GM21786 (cell line): ENCODE measurements at regions not wholly inside any gene's neighbourhood (a gene's known extent, or its start where the extent isn't known, plus 50 kb on each side); places are given as distances from the start of the nearest gene placed in this dataset.
"Not testable (repeated sequence)": the region's sequence is repeated elsewhere in the genome, so short reads cannot be mapped to it uniquely, and the experiment has no call there.

Source experiments
- ATAC-seq: cut with Tn5 transposase; IDR thresholded peaks from one replicate; pipeline ENCODE4 v1.9.1; 2021; ENCODE audit not compliant: unreplicated experiment

GRCh38 chr7:49596701-49597491 lies 176.5 kb upstream of the VWC2 start:
- no peak for ATAC-seq

DNA sequence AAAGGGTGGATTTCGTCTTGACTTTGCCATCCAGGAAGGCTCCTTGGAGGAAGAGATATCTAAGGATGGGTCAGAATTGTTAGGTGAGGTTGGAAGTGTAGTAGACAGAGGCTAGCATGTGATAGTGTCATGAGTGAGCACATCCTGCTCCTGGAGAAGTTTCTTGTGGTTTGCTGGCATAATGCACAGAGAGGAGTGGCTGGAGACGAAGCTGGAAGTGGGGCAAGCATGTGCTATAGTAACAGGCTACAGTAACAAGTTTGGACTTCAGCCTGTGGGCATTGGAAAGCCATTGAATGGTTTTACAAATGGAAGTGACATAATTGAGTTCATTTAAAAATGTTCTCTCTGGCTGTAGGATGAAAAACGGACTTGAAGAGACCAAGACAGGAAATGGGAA lies 175.6 kb upstream of the VWC2 start:
- no peak for ATAC-seq

DNA sequence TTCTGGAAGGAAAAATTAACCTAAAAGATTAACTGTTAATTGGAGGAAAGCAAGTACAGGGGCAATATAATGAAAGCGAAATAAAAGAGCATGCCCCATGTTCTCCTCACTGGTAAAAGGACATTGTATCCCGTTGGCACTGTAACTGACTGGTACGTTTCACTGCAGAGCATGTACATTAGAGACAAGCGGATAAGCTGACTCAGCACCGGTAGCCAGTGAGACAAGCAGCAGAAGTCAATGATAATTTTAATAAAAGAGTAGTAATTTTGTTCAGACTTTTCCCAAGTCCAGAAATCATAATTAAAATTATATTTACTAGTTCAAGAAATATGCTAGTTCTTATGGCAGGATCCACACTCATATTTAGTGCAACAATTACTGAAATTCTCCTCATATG lies 161.5 kb upstream of the VWC2 start:
- ATAC-seq = no peak

DNA sequence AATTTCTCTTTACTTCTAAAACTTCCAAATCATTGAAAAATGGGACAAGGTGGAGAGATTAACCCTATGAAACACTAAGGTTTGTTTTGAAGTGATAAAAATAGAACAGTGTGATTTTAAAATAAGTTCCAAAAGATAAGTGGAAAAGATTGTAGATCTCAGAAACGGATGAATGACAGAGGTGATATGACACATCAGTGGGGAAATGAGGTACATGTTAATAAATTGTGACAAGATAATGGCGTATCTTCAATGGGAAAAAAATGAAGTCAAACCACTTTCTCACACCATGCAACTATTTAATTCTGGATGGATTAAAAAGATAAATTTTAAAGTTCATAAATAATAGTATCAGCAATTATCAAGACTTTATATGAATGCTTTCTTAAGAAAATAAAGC lies 159.7 kb upstream of the VWC2 start:
- ATAC-seq = no peak

GRCh38 chr7:49614974-49615373 lies 158.5 kb upstream of the VWC2 start:
- not testable (repeated sequence) for ATAC-seq

DNA sequence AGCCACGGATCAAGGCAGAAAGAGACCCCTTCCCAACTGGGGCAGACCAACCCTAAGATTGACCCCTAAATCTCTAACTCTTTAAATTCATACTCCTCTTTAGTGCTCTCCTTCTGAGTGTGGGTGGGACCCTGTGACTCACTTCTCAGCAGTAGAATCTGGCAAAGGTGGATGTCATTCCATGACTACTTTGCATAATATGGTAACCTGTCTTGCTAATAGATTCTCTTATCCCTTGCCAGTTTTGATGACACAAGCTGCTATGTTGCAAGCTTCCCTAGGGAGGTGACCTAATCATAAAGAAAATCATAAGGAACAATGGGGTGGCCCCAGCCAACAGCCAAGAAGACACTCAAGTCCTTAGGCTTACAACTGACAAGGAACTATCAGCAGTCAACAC lies 155.4 kb upstream of the VWC2 start:
- ATAC-seq = no peak

- no peak for ATAC-seq
Measured at GRCh38 chr7:49623943-49624342, 149.5 kb upstream of the VWC2 start.

- ATAC-seq = no peak
Measured at GRCh38 chr7:49624611-49625010, 148.8 kb upstream of the VWC2 start.

GRCh38 chr7:49630513-49630912 lies 142.9 kb upstream of the VWC2 start:
- no peak for ATAC-seq

- ATAC-seq = no peak
Measured at GRCh38 chr7:49631071-49631815, 142.2 kb upstream of the VWC2 start.

DNA sequence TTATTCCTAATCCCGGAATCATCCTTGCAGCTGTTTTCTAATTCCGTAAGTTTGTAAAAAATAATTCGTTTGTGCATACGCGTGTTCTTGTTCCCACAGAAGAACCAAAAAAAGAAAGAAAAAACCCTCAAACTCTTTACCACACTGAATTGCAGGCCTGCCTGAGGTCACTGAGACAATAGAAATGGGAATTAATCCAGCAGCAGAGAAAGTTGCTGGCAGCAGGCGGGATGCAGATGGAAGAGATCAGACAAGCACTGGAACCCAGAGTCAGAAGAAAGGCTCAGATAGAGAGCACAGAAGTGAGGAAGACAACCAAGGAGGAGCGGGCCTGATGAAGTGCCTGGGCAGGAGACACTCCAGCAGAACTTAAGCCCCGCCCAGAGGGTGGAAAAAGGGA lies 141.5 kb upstream of the VWC2 start:
- no peak for ATAC-seq

DNA sequence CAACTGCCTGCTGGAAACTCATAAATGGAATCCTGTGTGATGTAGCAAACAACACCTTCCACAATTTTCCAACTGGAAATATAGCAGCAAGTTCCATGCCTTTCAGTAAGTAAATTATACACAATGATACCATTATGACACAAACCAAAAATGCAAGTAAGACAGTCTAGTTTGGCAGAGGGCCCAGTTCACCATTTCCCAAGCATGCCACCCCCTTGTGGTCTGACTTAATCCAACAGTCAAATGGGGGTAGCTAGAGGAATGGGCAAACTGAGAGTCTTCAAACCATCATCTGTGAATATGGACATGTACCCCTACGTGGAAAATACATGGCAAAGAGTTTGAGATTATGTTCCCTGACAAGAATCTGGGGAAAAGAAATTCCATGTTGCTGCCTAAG lies 137.6 kb upstream of the VWC2 start:
- ATAC-seq = no peak

DNA sequence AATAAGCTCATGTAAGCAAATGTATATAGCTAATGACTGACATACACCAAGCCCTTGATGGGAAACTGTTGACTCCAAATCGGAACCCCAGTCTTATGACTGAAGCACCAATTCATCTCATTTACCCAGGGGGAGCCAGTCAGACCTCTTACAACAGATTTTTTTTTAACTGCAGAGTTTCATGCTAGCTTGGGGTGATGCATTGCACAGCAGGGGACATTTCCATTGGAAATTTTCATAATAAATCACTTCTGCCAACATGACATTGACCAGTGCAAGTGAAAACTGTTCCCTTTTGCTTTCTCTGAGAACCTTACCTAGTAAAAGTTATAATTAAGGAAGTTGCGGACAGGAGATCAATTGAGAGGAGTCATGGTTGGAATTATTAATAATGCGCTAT lies 137.0 kb upstream of the VWC2 start:
- no peak for ATAC-seq

DNA sequence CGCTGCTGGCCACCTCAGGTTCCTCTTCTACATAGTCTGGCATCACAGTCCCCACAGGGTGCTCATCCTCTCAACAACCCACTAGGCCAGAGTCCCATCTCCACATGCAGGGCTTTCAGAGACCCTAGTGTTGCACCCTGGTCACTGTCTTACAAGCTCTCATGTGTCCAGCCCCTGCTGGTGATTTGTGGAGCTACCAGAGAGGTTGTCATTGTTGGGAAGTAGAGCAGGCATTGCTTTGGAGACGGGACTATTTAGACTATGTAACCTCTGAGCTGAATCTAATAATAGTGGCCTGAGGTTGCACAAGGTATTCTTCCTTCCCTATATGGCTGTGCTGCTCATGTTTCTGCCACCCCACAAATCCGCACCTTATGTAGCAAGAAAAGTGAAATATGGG lies 135.3 kb upstream of the VWC2 start:
- ATAC-seq = no peak

DNA sequence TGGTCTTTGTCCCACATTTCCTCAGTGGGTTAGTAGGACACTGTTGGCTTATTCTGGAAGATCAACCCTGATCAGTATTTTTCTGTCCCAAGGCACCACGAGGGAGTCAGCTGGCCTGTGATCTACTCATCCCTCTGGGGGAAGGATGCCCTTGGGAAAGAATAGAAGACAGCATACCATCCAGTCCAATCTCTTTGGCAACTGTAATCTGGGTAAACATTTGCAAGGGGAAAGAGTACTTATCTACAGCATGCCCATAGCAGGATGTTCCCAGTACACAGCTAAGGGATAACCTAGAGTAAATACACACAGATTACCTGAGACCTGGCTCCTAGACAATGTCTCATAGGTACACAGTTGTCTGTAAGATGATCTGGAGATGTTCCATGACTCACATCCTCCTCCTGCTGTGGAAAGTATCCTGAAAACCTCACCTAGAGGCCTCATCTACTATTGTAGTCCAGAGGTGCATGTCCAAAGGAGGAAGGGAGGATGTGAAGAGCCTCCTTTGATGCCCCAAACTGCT lies 134.3 kb upstream of the VWC2 start:
- ATAC-seq = no peak

GRCh38 chr7:49639808-49640207 lies 133.6 kb upstream of the VWC2 start:
- ATAC-seq = no peak

- no peak for ATAC-seq
Measured at GRCh38 chr7:49643321-49643720, 130.1 kb upstream of the VWC2 start.

- no peak for ATAC-seq
Measured at GRCh38 chr7:49643736-49644135, 129.7 kb upstream of the VWC2 start.

GRCh38 chr7:49644396-49645166 lies 128.9 kb upstream of the VWC2 start:
- ATAC-seq = no peak

DNA sequence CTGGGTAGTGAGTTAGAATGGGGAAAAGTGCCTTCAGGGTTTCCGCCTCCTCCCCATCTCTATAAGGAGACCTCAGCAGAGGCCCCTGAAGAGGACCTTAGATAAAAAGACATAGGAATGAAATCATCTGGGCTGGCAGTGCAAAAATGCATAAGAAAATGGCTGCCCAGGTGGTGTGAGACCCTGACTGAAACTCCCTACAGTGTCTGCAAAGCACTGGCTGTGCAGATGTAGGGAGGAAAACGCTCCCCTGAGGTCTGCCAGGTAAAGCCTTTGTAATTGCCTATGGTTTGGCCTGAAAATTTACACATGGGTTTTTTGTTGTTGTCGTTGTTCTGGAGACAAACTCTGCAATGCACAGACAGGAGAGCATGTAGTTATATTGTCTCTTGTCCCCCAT lies 128.1 kb upstream of the VWC2 start:
- no peak for ATAC-seq

DNA sequence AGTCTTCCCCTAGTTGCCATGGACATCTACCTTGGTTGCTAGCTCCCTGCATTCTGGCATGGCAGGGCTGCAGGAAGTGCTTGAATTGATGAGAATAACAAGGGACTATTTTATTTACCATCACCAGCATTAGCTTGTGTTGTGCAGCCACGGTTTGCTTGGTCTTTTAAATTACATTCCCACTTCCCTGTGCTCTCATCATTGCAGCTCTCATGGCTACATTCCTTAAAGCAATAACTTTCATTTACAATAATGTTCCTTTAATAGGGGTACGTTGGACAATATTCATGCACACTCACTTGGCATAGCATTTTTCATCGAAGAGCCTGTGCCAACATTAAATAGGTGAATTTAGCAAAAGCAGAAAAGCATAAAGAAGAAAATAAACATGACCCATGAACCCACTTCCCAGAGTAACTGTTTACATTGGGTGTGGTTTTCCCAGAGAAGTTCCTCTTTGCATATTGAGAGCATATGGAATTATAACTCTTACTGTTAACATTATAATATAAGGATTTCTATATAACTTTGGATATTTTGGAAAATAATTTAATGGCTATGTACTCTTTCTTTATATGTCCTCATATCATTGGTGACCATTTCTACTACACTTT lies 113.2 kb upstream of the VWC2 start:
- no peak for ATAC-seq
